HepG2 (cell line): ENCODE measurements at regions not wholly inside any gene's neighbourhood (a gene's known extent, or its start where the extent isn't known, plus 50 kb on each side); places are given as distances from the start of the nearest gene placed in this dataset.

Experiments
- CHD4 ChIP-seq: fragments of 200-600 bp; sonication (generic); IDR thresholded peaks from 2 replicates; pipeline ENCODE4 v1.7.0; 2017; ENCODE audit warnings: mild to moderate bottlenecking, low read length, borderline replicate concordance
- CSRNP1 ChIP-seq: sonication (generic); formaldehyde crosslinking; IDR thresholded peaks from 2 replicates; pipeline ENCODE4 v1.8.1; 2023; ENCODE audit warnings: mild to moderate bottlenecking, missing genetic modification reagents
- MED13 ChIP-seq: sonication (generic); formaldehyde crosslinking; IDR thresholded peaks from 2 replicates; pipeline ENCODE4 v1.5.0; 2020; ENCODE audit warnings: missing genetic modification reagents
- MYC ChIP-seq: sonication (generic); formaldehyde crosslinking; IDR thresholded peaks from 2 replicates; pipeline ENCODE4 v1.9.0; 2021; ENCODE audit warnings: missing genetic modification reagents, borderline replicate concordance
- NR2F1 ChIP-seq, 2 experiments: fragments of 450-650 bp in 1 of 2; formaldehyde crosslinking in 1 of 2; IDR thresholded peaks; 2 replicates each; pipeline versions ENCODE4 v1.5.0 to v1.6.1; 2016 to 2020; ENCODE audit warnings: mild to moderate bottlenecking in 1 of 2, missing compliant biosample characterization in 1 of 2, missing genetic modification reagents in 1 of 2, moderate library complexity in 1 of 2
- SP5 ChIP-seq: IDR thresholded peaks from 2 replicates; pipeline ENCODE4 v1.6.1; 2016; ENCODE audit warnings: low read depth, borderline replicate concordance
- YEATS2 ChIP-seq: sonication (generic); formaldehyde crosslinking; IDR thresholded peaks from 2 replicates; pipeline ENCODE4 v1.4.0; 2020; ENCODE audit warnings: missing genetic modification reagents, borderline replicate concordance
- ZNF431 ChIP-seq: sonication (generic); formaldehyde crosslinking; IDR thresholded peaks from 2 replicates; pipeline ENCODE4 v1.9.0; 2022; ENCODE audit warnings: missing genetic modification reagents, low read depth, mild to moderate bottlenecking, borderline replicate concordance
- TF ChIP-seq, protein P1 (sequence below): IDR thresholded peaks from 2 replicates; pipeline ENCODE4 v1.4.0; 2020; ENCODE audit warnings: mild to moderate bottlenecking, missing genetic modification reagents
- TF ChIP-seq, protein P2 (sequence below): sonication (generic); formaldehyde crosslinking; IDR thresholded peaks from 2 replicates; pipeline ENCODE4 v1.4.0; 2020; ENCODE audit warnings: missing genetic modification reagents, mild to moderate bottlenecking, borderline replicate concordance

DNA sequence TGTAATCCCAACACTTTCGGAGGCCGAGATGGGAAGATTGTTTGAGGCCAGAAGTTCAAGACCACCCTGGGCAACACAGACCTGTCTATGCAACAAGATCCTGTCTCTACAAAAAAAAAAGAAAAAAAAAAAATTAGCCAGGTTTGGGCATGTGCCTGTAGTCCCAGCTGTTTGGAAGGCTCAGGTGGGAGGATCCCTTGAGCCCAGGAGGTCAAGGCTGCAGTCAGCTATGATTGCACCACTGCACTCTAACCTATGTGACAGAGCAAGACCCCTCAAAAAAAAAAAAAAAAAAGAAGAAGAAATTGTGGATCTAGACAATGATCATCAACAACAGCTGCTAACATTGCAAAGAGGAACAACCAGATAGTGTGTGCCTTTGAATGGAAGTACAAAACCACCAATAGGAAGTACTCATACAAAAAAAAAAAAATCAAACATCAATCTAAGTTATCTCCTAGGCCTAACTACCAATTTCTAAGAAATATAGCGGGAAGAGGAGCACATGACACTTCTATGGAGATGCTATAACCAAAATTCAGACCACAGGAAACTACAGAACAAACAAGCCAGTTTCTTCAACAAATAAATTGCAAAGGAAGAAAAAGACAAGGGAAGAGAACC is 258.7 kb downstream of the MRTFB start (continued):
- TF ChIP-seq, protein P1, sequence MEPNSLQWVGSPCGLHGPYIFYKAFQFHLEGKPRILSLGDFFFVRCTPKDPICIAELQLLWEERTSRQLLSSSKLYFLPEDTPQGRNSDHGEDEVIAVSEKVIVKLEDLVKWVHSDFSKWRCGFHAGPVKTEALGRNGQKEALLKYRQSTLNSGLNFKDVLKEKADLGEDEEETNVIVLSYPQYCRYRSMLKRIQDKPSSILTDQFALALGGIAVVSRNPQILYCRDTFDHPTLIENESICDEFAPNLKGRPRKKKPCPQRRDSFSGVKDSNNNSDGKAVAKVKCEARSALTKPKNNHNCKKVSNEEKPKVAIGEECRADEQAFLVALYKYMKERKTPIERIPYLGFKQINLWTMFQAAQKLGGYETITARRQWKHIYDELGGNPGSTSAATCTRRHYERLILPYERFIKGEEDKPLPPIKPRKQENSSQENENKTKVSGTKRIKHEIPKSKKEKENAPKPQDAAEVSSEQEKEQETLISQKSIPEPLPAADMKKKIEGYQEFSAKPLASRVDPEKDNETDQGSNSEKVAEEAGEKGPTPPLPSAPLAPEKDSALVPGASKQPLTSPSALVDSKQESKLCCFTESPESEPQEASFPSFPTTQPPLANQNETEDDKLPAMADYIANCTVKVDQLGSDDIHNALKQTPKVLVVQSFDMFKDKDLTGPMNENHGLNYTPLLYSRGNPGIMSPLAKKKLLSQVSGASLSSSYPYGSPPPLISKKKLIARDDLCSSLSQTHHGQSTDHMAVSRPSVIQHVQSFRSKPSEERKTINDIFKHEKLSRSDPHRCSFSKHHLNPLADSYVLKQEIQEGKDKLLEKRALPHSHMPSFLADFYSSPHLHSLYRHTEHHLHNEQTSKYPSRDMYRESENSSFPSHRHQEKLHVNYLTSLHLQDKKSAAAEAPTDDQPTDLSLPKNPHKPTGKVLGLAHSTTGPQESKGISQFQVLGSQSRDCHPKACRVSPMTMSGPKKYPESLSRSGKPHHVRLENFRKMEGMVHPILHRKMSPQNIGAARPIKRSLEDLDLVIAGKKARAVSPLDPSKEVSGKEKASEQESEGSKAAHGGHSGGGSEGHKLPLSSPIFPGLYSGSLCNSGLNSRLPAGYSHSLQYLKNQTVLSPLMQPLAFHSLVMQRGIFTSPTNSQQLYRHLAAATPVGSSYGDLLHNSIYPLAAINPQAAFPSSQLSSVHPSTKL (CRISPR knock-in tag) = peak; percentile 32; the same call in 1 of the 2 replicates
- TF ChIP-seq MYC (CRISPR knock-in tag) = no peak
- peak; percentile 35; the same call in 1 of the 2 replicates for TF ChIP-seq SP5
- TF ChIP-seq CHD4 = 0 out of 2 replicates have a peak, but pooled peaks have one; percentile 27
- no peak for TF ChIP-seq ZNF431 (CRISPR knock-in tag)
- no peak for TF ChIP-seq CSRNP1 (CRISPR knock-in tag)
- TF ChIP-seq, protein P2, sequence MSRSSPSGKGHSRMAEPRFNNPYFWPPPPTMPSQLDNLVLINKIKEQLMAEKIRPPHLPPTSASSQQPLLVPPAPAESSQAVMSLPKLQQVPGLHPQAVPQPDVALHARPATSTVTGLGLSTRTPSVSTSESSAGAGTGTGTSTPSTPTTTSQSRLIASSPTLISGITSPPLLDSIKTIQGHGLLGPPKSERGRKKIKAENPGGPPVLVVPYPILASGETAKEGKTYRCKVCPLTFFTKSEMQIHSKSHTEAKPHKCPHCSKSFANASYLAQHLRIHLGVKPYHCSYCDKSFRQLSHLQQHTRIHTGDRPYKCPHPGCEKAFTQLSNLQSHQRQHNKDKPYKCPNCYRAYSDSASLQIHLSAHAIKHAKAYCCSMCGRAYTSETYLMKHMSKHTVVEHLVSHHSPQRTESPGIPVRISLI = peak; percentile 94
- TF ChIP-seq MED13 = no peak
- TF ChIP-seq NR2F1 (CRISPR knock-in tag; IDR thresholded peaks at IDR 0.05) = peak; percentile 46 to 59; a peak in 2 of 4 replicates
- TF ChIP-seq YEATS2 (CRISPR knock-in tag) = no peak
